Smooth muscle cell (in vitro differentiated cells): ENCODE measurements at regions not wholly inside any gene's neighbourhood (a gene's known extent, or its start where the extent isn't known, plus 50 kb on each side); places are given as distances from the start of the nearest gene placed in this dataset.

Experiments
- DNase-seq: peaks from one replicate; lab custom pipeline; 2025; ENCODE audit not compliant: unreplicated experiment; lab: John Stamatoyannopoulos, UW
- H2AFZ ChIP-seq: fragments of 200-600 bp; sonication (generic); 2 replicates; pipeline ENCODE4 v1.6.0; 2016; ENCODE audit warnings: antibody characterized with exemption, low read depth, mild to moderate bottlenecking
- H3F3A ChIP-seq: fragments of 200-600 bp; sonication (generic); 2 replicates; pipeline ENCODE4 v1.6.0; 2017; ENCODE audit warnings: antibody characterized with exemption, low read depth
- H3K27ac ChIP-seq: fragments of 200-600 bp; sonication (generic); 2 replicates; pipeline ENCODE4 v1.5.1; 2016; ENCODE audit warnings: low read depth, mild to moderate bottlenecking
- H3K27me3 ChIP-seq: fragments of 200-600 bp; sonication (generic); 2 replicates; pipeline ENCODE4 v1.6.1; 2016; ENCODE audit warnings: low read depth, mild to moderate bottlenecking
- H3K36me3 ChIP-seq: fragments of 200-600 bp; sonication (generic); 2 replicates; pipeline ENCODE4 v1.5.1; 2016; ENCODE audit warnings: low read depth
- H3K4me1 ChIP-seq: fragments of 200-600 bp; sonication (generic); 2 replicates; pipeline ENCODE4 v1.5.1; 2016; ENCODE audit warnings: low read depth
- H3K4me2 ChIP-seq: fragments of 200-600 bp; sonication (generic); 2 replicates; pipeline ENCODE4 v1.6.0; 2016; ENCODE audit warnings: mild to moderate bottlenecking
- H3K4me3 ChIP-seq: fragments of 200-600 bp; sonication (generic); 2 replicates; pipeline ENCODE4 v1.5.1; 2016; ENCODE audit warnings: mild to moderate bottlenecking
- H3K79me2 ChIP-seq: fragments of 200-600 bp; sonication (generic); 2 replicates; pipeline ENCODE4 v1.6.0; 2016; ENCODE audit warnings: low read depth, mild to moderate bottlenecking
- H3K9ac ChIP-seq: fragments of 200-600 bp; sonication (generic); 2 replicates; pipeline ENCODE4 v1.6.0; 2016; ENCODE audit warnings: low read depth
- H3K9me3 ChIP-seq: fragments of 200-600 bp; sonication (generic); replicated peaks from 2 replicates; pipeline ENCODE4 v1.5.1; 2016; ENCODE audit warnings: low read depth
- H4K20me1 ChIP-seq: fragments of 200-600 bp; sonication (generic); 2 replicates; pipeline ENCODE4 v1.6.0; 2016; ENCODE audit warnings: low read depth
- CTCF ChIP-seq: fragments of 200-600 bp; sonication (generic); IDR thresholded peaks from 2 replicates; pipeline ENCODE4 v1.5.1; 2017; ENCODE audit warnings: borderline replicate concordance, mild to moderate bottlenecking, antibody characterized with exemption; ENCODE audit not compliant: insufficient read depth, poor library complexity, severe bottlenecking
- WGBS: methylation state at CpG from one replicate; pipeline ENCODE4 v1.1.7; 2016; ENCODE audit warnings: low lambda C conversion rate; 5-methylcytosine and 5-hydroxymethylcytosine counted together

GRCh38 chr16:62709794-62710193 is 673.6 kb upstream of the CDH8 start:
- no peak overlapping the region for H3K4me3 ChIP-seq
- peak overlapping the region; percentile 58 for H3K4me2 ChIP-seq
- H3K27me3 ChIP-seq = no peaks in the 10 kb centered on the region
- H3K9me3 ChIP-seq = no peaks in the 10 kb centered on the region
- H2AFZ ChIP-seq = peak overlapping the region; percentile 78
- no peaks in the 10 kb centered on the region for H3K36me3 ChIP-seq
- no peaks in the 10 kb centered on the region for H4K20me1 ChIP-seq
- H3K79me2 ChIP-seq = no peaks in the 10 kb centered on the region
- no peaks in the 10 kb centered on the region for H3F3A ChIP-seq
- TF ChIP-seq CTCF = no peak
- 62% methylated on average over 8 of the region's 8 CpGs for WGBS
- no peaks in the 10 kb centered on the region for H3K4me1 ChIP-seq
- no peak overlapping the region for H3K9ac ChIP-seq
- DNase-seq = no peak
- H3K27ac ChIP-seq = no peak overlapping the region

GRCh38 chr16:62701426-62701825 is 665.2 kb upstream of the CDH8 start:
- Histone ChIP-seq H3K79me2 (no peaks in the 10 kb centered on the region), H3K27me3 (no peaks in the 10 kb centered on the region), H3K4me1 (no peaks in the 10 kb centered on the region), H3F3A (no peaks in the 10 kb centered on the region), H3K9me3 (no peaks in the 10 kb centered on the region), H4K20me1 (no peaks in the 10 kb centered on the region), H3K27ac (no peak overlapping the region), H3K4me2 (no peak overlapping the region), H2AFZ (no peak overlapping the region), H3K9ac (no peak overlapping the region), H3K36me3 (no peaks in the 10 kb centered on the region), H3K4me3 (no peak overlapping the region)
- 82% methylated on average over 3 of the region's 3 CpGs for WGBS
- TF ChIP-seq CTCF = no peak
- DNase-seq = no peak

GRCh38 chr16:62700426-62701294 is 664.4 kb upstream of the CDH8 start:
- Histone ChIP-seq H3K27me3 (no peaks in the 10 kb centered on the region), H3K9me3 (no peaks in the 10 kb centered on the region), H3K4me3 (no peak overlapping the region), H3K4me2 (no peak overlapping the region), H3K9ac (no peak overlapping the region), H3K4me1 (no peaks in the 10 kb centered on the region), H3F3A (no peaks in the 10 kb centered on the region), H3K27ac (no peak overlapping the region), H3K79me2 (no peaks in the 10 kb centered on the region), H2AFZ (no peak overlapping the region), H3K36me3 (no peaks in the 10 kb centered on the region), H4K20me1 (no peaks in the 10 kb centered on the region)
- 84% methylated on average over 5 of the region's 5 CpGs for WGBS
- no peak for TF ChIP-seq CTCF
- DNase-seq = no peak

GRCh38 chr16:62692685-62693084 is 656.4 kb upstream of the CDH8 start:
- DNase-seq = no peak
- H3K27me3 ChIP-seq = no peaks in the 10 kb centered on the region
- no peak overlapping the region for H3K4me2 ChIP-seq
- H3K36me3 ChIP-seq = no peaks in the 10 kb centered on the region
- no peaks in the 10 kb centered on the region for H3K4me1 ChIP-seq
- H3K4me3 ChIP-seq = no peak overlapping the region
- H3K9me3 ChIP-seq = no peaks in the 10 kb centered on the region
- no peaks in the 10 kb centered on the region for H4K20me1 ChIP-seq
- H3K79me2 ChIP-seq = no peaks in the 10 kb centered on the region
- no peaks in the 10 kb centered on the region for H3F3A ChIP-seq
- no peak for TF ChIP-seq CTCF
- no peak overlapping the region for H3K9ac ChIP-seq
- 67% methylated on average over 1 of the region's 1 CpG for WGBS
- H3K27ac ChIP-seq = no peak overlapping the region
- H2AFZ ChIP-seq = no peak overlapping the region
